H1 (cell line): ENCODE measurements at regions not wholly inside any gene's neighbourhood (a gene's known extent, or its start where the extent isn't known, plus 50 kb on each side); places are given as distances from the start of the nearest gene placed in this dataset.

ENCODE experiments used
- CTCF ChIA-PET: fragments of 300-600 bp; sonication (Branson Sonifier 250); formaldehyde crosslinking; loops from one replicate; lab custom pipeline; 2021; ENCODE audit not compliant: partially characterized antibody; lab: Charles Lee
- POLR2A ChIA-PET: fragments of 300-600 bp; sonication (Branson Sonifier 250); formaldehyde crosslinking; loops from one replicate; lab custom pipeline; 2021; ENCODE audit warnings: inconsistent platforms; ENCODE audit not compliant: partially characterized antibody; lab: Charles Lee
- DNase-seq, 2 experiments: peaks; one replicate each; pipeline versions ENCODE4 v3.0.0 to v3.0.0-alpha.2; 2010 to 2022; ENCODE audit warnings: low spot score in 2 of 2, low read depth in 1 of 2, mixed read lengths in 1 of 2
- FAIRE-seq: peaks from 2 replicates; lab custom pipeline; 2011; peaks lifted over from hg19 to GRCh38; lab: Jason Lieb, UNC
- H2AFZ ChIP-seq: 2 replicates; pipeline ENCODE4 v1.8.1; 2012; ENCODE audit warnings: low read length, inconsistent platforms
- H2AK5ac ChIP-seq: 2 replicates; pipeline ENCODE4 v1.6.1; 2013; ENCODE audit warnings: low read depth, low read length
- H2BK120ac ChIP-seq: replicated peaks from 2 replicates; pipeline ENCODE3; 2013; ENCODE audit warnings: low read depth, low read length, inconsistent platforms
- H2BK12ac ChIP-seq: 2 replicates; pipeline ENCODE4 v1.6.1; 2013; ENCODE audit warnings: low read depth, low read length
- H2BK15ac ChIP-seq: 2 replicates; pipeline ENCODE4 v1.6.1; 2013; ENCODE audit warnings: low read length
- H2BK20ac ChIP-seq: 2 replicates; pipeline ENCODE4 v1.6.1; 2013; ENCODE audit warnings: low read length
- H2BK5ac ChIP-seq: 2 replicates; pipeline ENCODE4 v1.6.1; 2013; ENCODE audit warnings: low read depth, low read length
- H3K14ac ChIP-seq: 2 replicates; pipeline ENCODE4 v1.6.1; 2013; ENCODE audit warnings: inconsistent platforms; ENCODE audit not compliant: insufficient read length
- H3K18ac ChIP-seq: 2 replicates; pipeline ENCODE4 v1.6.1; 2013; ENCODE audit warnings: low read length; ENCODE audit errors: extremely low read depth
- H3K23ac ChIP-seq: 2 replicates; pipeline ENCODE4 v1.6.1; 2013; ENCODE audit warnings: inconsistent platforms; ENCODE audit not compliant: insufficient read length
- H3K23me2 ChIP-seq: 2 replicates; pipeline ENCODE4 v1.6.1; 2013; ENCODE audit warnings: low read depth, low read length
- H3K27ac ChIP-seq: 2 replicates; pipeline ENCODE4 v1.6.1; 2011; ENCODE audit warnings: low read depth, low read length, inconsistent platforms
- H3K27me3 ChIP-seq, 4 experiments: replicated peaks in 1 of 4; 1 replicate in 1 of 4; 2 replicates in 3 of 4; pipeline versions ENCODE4 v1.6.1 to v1.8.1; 2011 to 2013; ENCODE audit warnings: low read length in 3 of 4, mild to moderate bottlenecking in 3 of 4, inconsistent platforms in 2 of 4, mixed read lengths in 2 of 4, moderate library complexity in 1 of 4; ENCODE audit not compliant: control insufficient read depth in 3 of 4, insufficient read depth in 3 of 4; ENCODE audit errors: extremely low read depth in 1 of 4
- H3K36me3 ChIP-seq, 4 experiments: 2 replicates each; pipeline versions ENCODE4 v1.6.1 to v1.8.1; 2011 to 2013; ENCODE audit warnings: mild to moderate bottlenecking in 4 of 4, low read length in 3 of 4, moderate library complexity in 2 of 4, control low read depth in 1 of 4, inconsistent platforms in 1 of 4; ENCODE audit not compliant: insufficient read depth in 4 of 4, control insufficient read depth in 2 of 4
- H3K4ac ChIP-seq: replicated peaks from 2 replicates; pipeline ENCODE3; 2013; ENCODE audit warnings: low read length, low read depth, mixed read lengths, inconsistent platforms; ENCODE audit not compliant: insufficient read length
- H3K4me1 ChIP-seq, 4 experiments: replicated peaks in 1 of 4; 1 replicate in 1 of 4; 2 replicates in 3 of 4; pipeline versions ENCODE4 v1.6.1 to v1.8.1; 2011 to 2013; ENCODE audit warnings: low read length in 3 of 4, inconsistent platforms in 2 of 4, mixed read lengths in 1 of 4; ENCODE audit not compliant: insufficient read depth in 4 of 4, control insufficient read depth in 3 of 4
- H3K4me2 ChIP-seq, 2 experiments: 2 replicates each; pipeline versions ENCODE4 v1.6.1 to v1.8.1; 2011 to 2013; ENCODE audit warnings: low read depth in 2 of 2, low read length in 2 of 2, control low read depth in 1 of 2, inconsistent platforms in 1 of 2, mild to moderate bottlenecking in 1 of 2; ENCODE audit not compliant: insufficient read depth in 1 of 2
- H3K4me3 ChIP-seq, 4 experiments: fragments of 200-600, 300-600 bp in 1 of 4; sonication (generic), shearing (Covaris generic), sonication (Bioruptor Twin) in 1 of 4; 2 replicates each; pipeline versions ENCODE4 v1.5.1 to v1.8.1; 2011 to 2016; ENCODE audit warnings: low read length in 4 of 4, low read depth in 3 of 4, control low read depth in 2 of 4, inconsistent platforms in 2 of 4, mild to moderate bottlenecking in 2 of 4, mixed read lengths in 1 of 4, moderate library complexity in 1 of 4; ENCODE audit not compliant: insufficient read depth in 2 of 4; ENCODE audit errors: extremely low read depth in 1 of 4
- H3K56ac ChIP-seq: replicated peaks from 2 replicates; pipeline ENCODE3; 2013; ENCODE audit warnings: low read depth, mild to moderate bottlenecking, mixed read lengths, low read length, inconsistent platforms; ENCODE audit not compliant: insufficient read length
- H3K79me1 ChIP-seq: 2 replicates; pipeline ENCODE4 v1.6.1; 2013; ENCODE audit warnings: low read depth, low read length, control low read depth
- H3K79me2 ChIP-seq, 2 experiments: 2 replicates each; pipeline versions ENCODE4 v1.6.1 to v1.8.1; 2012 to 2013; ENCODE audit warnings: low read length in 2 of 2, mild to moderate bottlenecking in 2 of 2, inconsistent platforms in 1 of 2; ENCODE audit not compliant: insufficient read depth in 2 of 2, control insufficient read depth in 1 of 2
- H3K9ac ChIP-seq, 4 experiments: replicated peaks in 1 of 4; 1 replicate in 1 of 4; 2 replicates in 3 of 4; pipeline versions ENCODE4 v1.6.1 to v1.8.1; 2011 to 2013; ENCODE audit warnings: low read depth in 3 of 4, low read length in 3 of 4, control low read depth in 2 of 4, mild to moderate bottlenecking in 2 of 4, moderate library complexity in 2 of 4, inconsistent platforms in 1 of 4; ENCODE audit errors: extremely low read depth in 1 of 4
- H3K9me3 ChIP-seq, 2 experiments: 2 replicates each; pipeline versions ENCODE4 v1.6.1 to v1.8.1; 2012 to 2013; ENCODE audit warnings: mild to moderate bottlenecking in 2 of 2, moderate library complexity in 2 of 2, control low read depth in 1 of 2, inconsistent platforms in 1 of 2, low read depth in 1 of 2, low read length in 1 of 2, mixed read lengths in 1 of 2; ENCODE audit not compliant: insufficient read depth in 2 of 2
- H4K20me1 ChIP-seq, 2 experiments: replicated peaks in 1 of 2; 2 replicates each; pipeline versions ENCODE3 to v1.8.1; 2011 to 2013; ENCODE audit warnings: inconsistent platforms in 2 of 2, low read length in 2 of 2, mild to moderate bottlenecking in 1 of 2; ENCODE audit not compliant: insufficient read depth in 2 of 2, control insufficient read depth in 1 of 2
- H4K5ac ChIP-seq: 2 replicates; pipeline ENCODE4 v1.6.1; 2013; ENCODE audit warnings: low read length, low read depth, mixed read lengths, inconsistent platforms; ENCODE audit not compliant: insufficient read length
- H4K8ac ChIP-seq: 2 replicates; pipeline ENCODE4 v1.8.0; 2013; ENCODE audit warnings: mild to moderate bottlenecking, moderate library complexity, low read length, inconsistent platforms; ENCODE audit not compliant: insufficient read depth; ENCODE audit errors: extremely low read depth
- H4K91ac ChIP-seq: replicated peaks from 2 replicates; pipeline ENCODE3; 2013; ENCODE audit warnings: low read length, mixed read lengths, inconsistent platforms; ENCODE audit not compliant: insufficient read length
- JUND ChIP-seq: IDR thresholded peaks from 2 replicates; pipeline ENCODE4 v1.6.1; 2011; ENCODE audit warnings: mild to moderate bottlenecking, improper control_type of control experiment, low read length
- RAD21 ChIP-seq, 2 experiments: IDR thresholded peaks in 1 of 2; conservative IDR thresholded peaks in 1 of 2; 2 replicates each; pipeline ENCODE4 v1.6.1; 2011; ENCODE audit warnings: low read depth in 2 of 2, low read length in 2 of 2, improper control_type of control experiment in 1 of 2, inconsistent platforms in 1 of 2, mild to moderate bottlenecking in 1 of 2, moderate library complexity in 1 of 2
- TEAD4 ChIP-seq: IDR thresholded peaks from 2 replicates; pipeline ENCODE4 v1.6.1; 2012; ENCODE audit warnings: low read depth, low read length, inconsistent platforms, mixed read lengths
- WGBS, 2 experiments: shearing (Covaris generic) in 1 of 2; methylation state at CpG; one replicate each; pipeline versions ENCODE4 v1.1.6 to v1.1.7; 2013 to 2015; ENCODE audit warnings: low lambda C conversion rate in 2 of 2, mixed read lengths in 2 of 2, inconsistent platforms in 1 of 2, low coverage in 1 of 2, missing lambda C conversion rate in 1 of 2; ENCODE audit not compliant: insufficient replicate concordance in 2 of 2, insufficient coverage in 1 of 2, insufficient read length in 1 of 2; ENCODE audit errors: extremely low coverage in 1 of 2, missing lambda C conversion rate in 1 of 2; 5-methylcytosine and 5-hydroxymethylcytosine counted together
- TF ChIP-seq, protein P1 (sequence below), 3 experiments: IDR thresholded peaks; 1 replicate in 2 of 3; 2 replicates in 1 of 3; pipeline versions ENCODE4 v1.5.1 to v1.6.1; 2011; ENCODE audit warnings: low read length in 3 of 3, mild to moderate bottlenecking in 3 of 3, inconsistent platforms in 2 of 3, low read depth in 1 of 3, moderate library complexity in 1 of 3; ENCODE audit not compliant: insufficient read depth in 1 of 3; ENCODE audit errors: control extremely low read depth in 1 of 3

- Histone ChIP-seq H3K4me2 (no peak overlapping the region), H3K79me2 (no peaks in the 10 kb centered on the region), H3K27ac (no peak overlapping the region), H3K23me2 (no peaks in the 10 kb centered on the region), H3K14ac (no peak overlapping the region), H3K9me3 (peaks cover 5 to 7% of the 10 kb centered on the region in 2 experiments; a peak in 2 of 4 replicates), H3K79me1 (no peaks in the 10 kb centered on the region), H4K5ac (no peak overlapping the region), H3K4me1 (no peaks in the 10 kb centered on the region), H2BK12ac (no peak overlapping the region), H3K27me3 (no peaks in the 10 kb centered on the region), H3K4me3 (no peak overlapping the region), H4K20me1 (no peaks in the 10 kb centered on the region), H3K36me3 (no peaks in the 10 kb centered on the region), H3K18ac (no peak overlapping the region), H4K8ac (no peak overlapping the region; the same call in 1 of the 2 replicates), H3K9ac (no peak overlapping the region), H2AK5ac (no peak overlapping the region), H4K91ac (no peak overlapping the region), H2AFZ (no peak overlapping the region), H3K56ac (no peak overlapping the region), H2BK5ac (no peak overlapping the region), H3K4ac (no peak overlapping the region), H3K23ac (no peak overlapping the region), H2BK20ac (no peak overlapping the region), H2BK15ac (no peak overlapping the region), H2BK120ac (no peak overlapping the region)
- WGBS, 2 experiments = 92% methylated on average over 5 of the region's 5 CpGs; no CpG with 5 or more reads in 1 of the 2 experiments
- FAIRE-seq (no peak), DNase-seq (peak in 1 of 2 experiments; percentile 34)
- POLR2A ChIA-PET = no interaction called here
- CTCF ChIA-PET = interaction anchor here (0.7 to 2.4 kb wide), 7 partner anchors 10 to 546 kb away, joined by 3 to 19 read pairs (median 3); no protein-coding TSS in a partner anchor
- peak in 1 of 2 experiments; percentile 33; a peak in 2 of 4 replicates for TF ChIP-seq RAD21 (IDR thresholded peaks at IDR 0.05 in 1 of 2, conservative IDR thresholded peaks at IDR 0.05 in 1 of 2; ENCODE audit: low read depth in 2 of 2, low read length in 2 of 2)
- no peak for TF ChIP-seq JUND
- TF ChIP-seq, protein P1, sequence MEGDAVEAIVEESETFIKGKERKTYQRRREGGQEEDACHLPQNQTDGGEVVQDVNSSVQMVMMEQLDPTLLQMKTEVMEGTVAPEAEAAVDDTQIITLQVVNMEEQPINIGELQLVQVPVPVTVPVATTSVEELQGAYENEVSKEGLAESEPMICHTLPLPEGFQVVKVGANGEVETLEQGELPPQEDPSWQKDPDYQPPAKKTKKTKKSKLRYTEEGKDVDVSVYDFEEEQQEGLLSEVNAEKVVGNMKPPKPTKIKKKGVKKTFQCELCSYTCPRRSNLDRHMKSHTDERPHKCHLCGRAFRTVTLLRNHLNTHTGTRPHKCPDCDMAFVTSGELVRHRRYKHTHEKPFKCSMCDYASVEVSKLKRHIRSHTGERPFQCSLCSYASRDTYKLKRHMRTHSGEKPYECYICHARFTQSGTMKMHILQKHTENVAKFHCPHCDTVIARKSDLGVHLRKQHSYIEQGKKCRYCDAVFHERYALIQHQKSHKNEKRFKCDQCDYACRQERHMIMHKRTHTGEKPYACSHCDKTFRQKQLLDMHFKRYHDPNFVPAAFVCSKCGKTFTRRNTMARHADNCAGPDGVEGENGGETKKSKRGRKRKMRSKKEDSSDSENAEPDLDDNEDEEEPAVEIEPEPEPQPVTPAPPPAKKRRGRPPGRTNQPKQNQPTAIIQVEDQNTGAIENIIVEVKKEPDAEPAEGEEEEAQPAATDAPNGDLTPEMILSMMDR (IDR thresholded peaks at IDR 0.05; ENCODE audit: control extremely low read depth in 1 of 3, insufficient read depth in 1 of 3, low read depth in 1 of 3, low read length in 3 of 3) = peak; percentile 15 to 35 (median 29); a peak in 3 of 4 replicates
- TF ChIP-seq TEAD4 = no peak
- TF ChIP-seq, all 59 proteins: peak for 2
Measured at GRCh38 chr19:28333909-28334308, 879.0 kb downstream of the UQCRFS1 start.
